Testis (tissue), 2 donors: ENCODE measurements at regions not wholly inside any gene's neighbourhood (a gene's known extent, or its start where the extent isn't known, plus 50 kb on each side); places are given as distances from the start of the nearest gene placed in this dataset.

Experiments
- DNase-seq: peaks from one replicate; pipeline ENCODE4 v3.0.0-alpha.2; 2019
- H3K27ac ChIP-seq, 2 donors: fragments of 200-600 bp; sonication (generic); one replicate each; pipeline ENCODE4 v1.5.1; 2019
- H3K27me3 ChIP-seq: fragments of 200-600 bp; sonication (generic); one replicate; pipeline ENCODE4 v1.5.1; 2019
- H3K36me3 ChIP-seq: fragments of 200-600 bp; sonication (generic); one replicate; pipeline ENCODE4 v1.5.1; 2017; ENCODE audit warnings: low read depth; ENCODE audit errors: missing control alignments
- H3K4me1 ChIP-seq: fragments of 200-600 bp; sonication (generic); one replicate; pipeline ENCODE4 v1.5.1; 2019
- H3K4me3 ChIP-seq, 2 donors: fragments of 200-600 bp; sonication (generic); one replicate each; pipeline ENCODE4 v1.5.1; 2017 to 2019
- H3K9me3 ChIP-seq: fragments of 200-600 bp; sonication (generic); one replicate; pipeline ENCODE4 v1.5.1; 2017
- POLR2A ChIP-seq: fragments of 450-650 bp; IDR thresholded peaks from one replicate; pipeline ENCODE4 v1.6.1; 2017; ENCODE audit warnings: antibody characterized with exemption, mild to moderate bottlenecking, moderate library complexity
- WGBS, 2 donors: methylation state at CpG; one replicate each; pipeline ENCODE4 v1.1.5; 2018; 5-methylcytosine and 5-hydroxymethylcytosine counted together
- intact Hi-C: fragments of 100-400 bp; cut with DNase I; formaldehyde crosslinking; loops from one replicate; pipeline ENCODE4 v1.15.1; 2023; ENCODE audit warnings: low total_unique reads
- TF ChIP-seq, protein P1 (sequence below), 3 experiments: fragments of 450-650 bp in 2 of 3; fragments of 200-600 bp in 1 of 3; sonication (generic) in 1 of 3; IDR thresholded peaks; one replicate each; pipeline ENCODE4 v1.5.1; 2016 to 2019; ENCODE audit warnings: antibody characterized with exemption in 3 of 3, mild to moderate bottlenecking in 2 of 3, moderate library complexity in 1 of 3

DNA sequence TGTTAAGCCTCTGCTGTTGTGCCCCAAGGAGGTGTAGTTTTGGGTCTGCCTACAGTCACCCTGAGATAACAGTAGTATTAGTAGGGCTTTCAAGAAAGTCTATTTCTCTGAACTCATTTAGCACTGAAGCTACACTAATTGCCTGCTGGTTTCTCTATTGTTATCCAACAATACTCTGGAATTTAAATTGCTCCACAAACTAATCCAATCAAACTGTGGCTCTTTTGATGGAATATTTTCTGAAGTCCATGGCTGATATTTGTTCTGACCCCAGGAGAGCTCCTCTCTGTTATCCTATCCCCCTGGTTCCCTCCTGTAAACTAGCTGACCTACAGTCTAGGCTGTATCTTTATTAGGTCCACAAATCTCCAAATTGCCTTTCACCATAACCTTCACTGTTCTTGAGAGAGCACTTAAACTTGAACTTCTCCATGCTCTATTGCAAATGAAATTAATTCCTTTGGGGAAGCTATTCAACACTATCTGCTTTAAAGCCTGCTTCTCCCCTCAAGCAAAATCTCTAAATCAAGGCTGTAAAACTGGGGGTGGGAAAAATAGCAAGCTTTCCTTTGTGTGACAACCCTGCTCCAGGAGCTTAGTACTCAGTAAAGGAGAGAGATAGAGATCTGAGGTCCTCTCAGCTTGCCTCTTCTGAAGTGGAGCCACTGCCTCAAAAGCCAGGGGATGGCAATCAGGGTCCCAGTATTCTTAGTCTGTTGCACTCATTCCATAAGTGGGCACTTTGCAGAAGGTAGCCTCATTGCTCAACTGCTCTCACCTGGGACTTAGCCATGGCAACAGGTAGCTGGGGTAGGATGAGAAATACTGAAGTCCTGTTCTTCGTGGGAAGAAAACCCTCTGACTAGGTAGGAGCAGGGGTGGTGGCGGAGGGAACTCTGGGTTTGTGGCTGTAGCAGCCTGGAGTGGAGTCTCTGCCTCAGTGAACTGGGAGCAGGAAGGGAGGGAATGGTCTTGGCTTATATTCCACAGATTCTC, 110.9 kb downstream of the MACIR start:
- Histone ChIP-seq H3K27ac (no peak overlapping the region), H3K9me3 (no peaks in the 10 kb centered on the region), H3K36me3 (no peaks in the 10 kb centered on the region), H3K27me3 (no peaks in the 10 kb centered on the region), H3K4me1 (no peaks in the 10 kb centered on the region), H3K4me3 (no peak overlapping the region)
- TF ChIP-seq POLR2A: no peak
- TF ChIP-seq, protein P1, sequence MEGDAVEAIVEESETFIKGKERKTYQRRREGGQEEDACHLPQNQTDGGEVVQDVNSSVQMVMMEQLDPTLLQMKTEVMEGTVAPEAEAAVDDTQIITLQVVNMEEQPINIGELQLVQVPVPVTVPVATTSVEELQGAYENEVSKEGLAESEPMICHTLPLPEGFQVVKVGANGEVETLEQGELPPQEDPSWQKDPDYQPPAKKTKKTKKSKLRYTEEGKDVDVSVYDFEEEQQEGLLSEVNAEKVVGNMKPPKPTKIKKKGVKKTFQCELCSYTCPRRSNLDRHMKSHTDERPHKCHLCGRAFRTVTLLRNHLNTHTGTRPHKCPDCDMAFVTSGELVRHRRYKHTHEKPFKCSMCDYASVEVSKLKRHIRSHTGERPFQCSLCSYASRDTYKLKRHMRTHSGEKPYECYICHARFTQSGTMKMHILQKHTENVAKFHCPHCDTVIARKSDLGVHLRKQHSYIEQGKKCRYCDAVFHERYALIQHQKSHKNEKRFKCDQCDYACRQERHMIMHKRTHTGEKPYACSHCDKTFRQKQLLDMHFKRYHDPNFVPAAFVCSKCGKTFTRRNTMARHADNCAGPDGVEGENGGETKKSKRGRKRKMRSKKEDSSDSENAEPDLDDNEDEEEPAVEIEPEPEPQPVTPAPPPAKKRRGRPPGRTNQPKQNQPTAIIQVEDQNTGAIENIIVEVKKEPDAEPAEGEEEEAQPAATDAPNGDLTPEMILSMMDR (IDR thresholded peaks at IDR 0.05): no peak
- 91 to 94% methylated on average over 2 of the region's 2 CpGs for WGBS, 2 donors
- DNase-seq: no peak
- intact Hi-C loops: no loop called here

DNA sequence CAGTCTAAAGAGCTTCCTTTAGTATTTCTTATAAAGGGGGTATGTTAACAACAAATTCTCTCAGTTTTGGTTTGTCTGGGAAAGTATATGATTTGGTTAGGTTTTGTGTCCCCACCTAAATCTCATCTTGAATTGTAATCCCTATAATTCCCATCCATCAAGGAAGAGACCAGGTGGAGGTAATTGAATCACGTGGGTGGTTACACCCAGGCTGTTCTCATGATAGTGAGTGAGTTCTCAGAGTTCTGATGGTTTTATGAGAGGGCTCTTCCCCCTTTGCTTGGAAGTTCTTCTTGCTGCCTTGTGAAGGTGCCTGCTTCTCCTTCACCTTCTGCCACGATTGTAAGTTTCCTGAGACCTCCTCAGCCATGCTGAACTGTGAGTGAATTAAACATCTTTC, 109.1 kb downstream of the MACIR start:
- Histone ChIP-seq H3K36me3 (no peaks in the 10 kb centered on the region), H3K27me3 (no peaks in the 10 kb centered on the region), H3K4me3 (no peak overlapping the region), H3K27ac (no peak overlapping the region), H3K9me3 (no peaks in the 10 kb centered on the region), H3K4me1 (no peaks in the 10 kb centered on the region)
- intact Hi-C loops: no loop called here
- no peak for DNase-seq
- TF ChIP-seq, protein P1 (IDR thresholded peaks at IDR 0.05): no peak
- TF ChIP-seq POLR2A: no peak
- WGBS, 2 donors: 63 to 90% methylated on average over 2 of the region's 2 CpGs

DNA sequence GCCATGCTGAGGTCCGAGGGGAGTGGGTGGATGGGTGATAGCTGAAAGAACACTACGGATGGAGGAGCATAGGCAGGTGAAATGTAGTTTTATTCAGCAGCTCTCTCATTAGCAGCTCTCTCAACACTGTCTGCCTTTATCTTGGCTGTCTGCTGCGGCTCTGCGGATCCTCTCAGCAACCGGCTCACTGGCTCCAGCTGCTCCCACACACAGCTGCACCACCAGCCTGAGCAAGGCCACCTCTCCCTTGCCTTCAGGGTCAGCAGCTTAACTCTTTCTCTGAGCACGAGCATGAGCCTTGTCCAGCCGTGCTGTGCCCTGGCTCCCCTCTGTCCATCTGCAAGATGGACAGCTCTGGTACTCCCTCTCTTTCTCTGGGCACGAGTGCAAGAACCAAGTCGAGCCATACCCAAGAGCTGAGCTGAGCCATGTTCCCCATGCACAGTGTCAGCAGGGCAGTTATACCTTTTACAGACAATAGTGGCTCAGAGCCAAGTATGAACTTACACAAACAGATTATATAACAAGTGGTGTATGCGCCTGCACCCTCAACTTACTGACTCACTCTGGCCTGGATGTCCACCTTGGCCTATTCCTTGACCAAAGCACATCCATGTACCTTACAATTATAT, 108.5 kb downstream of the MACIR start:
- no peak overlapping the region for H3K4me3 ChIP-seq
- no peak for DNase-seq
- no peaks in the 10 kb centered on the region for H3K36me3 ChIP-seq
- H3K4me1 ChIP-seq: no peaks in the 10 kb centered on the region
- no peaks in the 10 kb centered on the region for H3K27me3 ChIP-seq
- H3K27ac ChIP-seq: no peak overlapping the region
- 42 to 43% methylated on average over 10 of the region's 10 CpGs for WGBS, 2 donors
- intact Hi-C loops: no loop called here
- TF ChIP-seq, protein P1 (IDR thresholded peaks at IDR 0.05): no peak
- H3K9me3 ChIP-seq: no peaks in the 10 kb centered on the region

DNA sequence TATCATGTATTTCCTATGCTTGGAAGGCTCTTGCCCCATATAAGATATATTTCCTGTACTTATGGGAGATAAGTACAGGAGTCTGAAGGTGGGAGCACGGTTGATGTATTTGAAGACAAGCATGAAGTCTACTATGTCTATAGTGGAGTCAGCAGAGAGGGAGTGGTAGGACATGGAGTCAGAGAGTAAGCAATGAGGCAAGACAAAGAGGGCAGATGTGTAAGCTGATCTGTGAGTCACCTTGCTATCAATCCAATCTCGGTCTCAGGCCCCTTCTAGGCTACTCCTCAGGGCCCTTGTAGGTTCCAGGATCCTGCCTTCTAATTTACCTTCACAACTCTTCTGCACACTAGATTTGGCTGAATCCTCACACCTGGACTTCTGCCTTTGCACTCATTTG, 105.5 kb downstream of the MACIR start:
- no peak overlapping the region for H3K4me3 ChIP-seq
- no peaks in the 10 kb centered on the region for H3K27me3 ChIP-seq
- TF ChIP-seq POLR2A: no peak
- TF ChIP-seq, protein P1 (IDR thresholded peaks at IDR 0.05): no peak
- intact Hi-C loops: no loop called here
- no peak overlapping the region for H3K27ac ChIP-seq
- no peaks in the 10 kb centered on the region for H3K4me1 ChIP-seq
- no peaks in the 10 kb centered on the region for H3K9me3 ChIP-seq
- H3K36me3 ChIP-seq: no peaks in the 10 kb centered on the region
- 94 to 95% methylated on average over 2 of the region's 2 CpGs for WGBS, 2 donors
- DNase-seq: no peak
